NCI-H2081 treated with DMSO at 0.1 percent for 48 hours (cell line): ENCODE measurements at regions not wholly inside any gene's neighbourhood (a gene's known extent, or its start where the extent isn't known, plus 50 kb on each side); places are given as distances from the start of the nearest gene placed in this dataset.

ENCODE experiments used
- DNase-seq: peaks from one replicate; lab custom pipeline; 2025; lab: John Stamatoyannopoulos, UW

DNA sequence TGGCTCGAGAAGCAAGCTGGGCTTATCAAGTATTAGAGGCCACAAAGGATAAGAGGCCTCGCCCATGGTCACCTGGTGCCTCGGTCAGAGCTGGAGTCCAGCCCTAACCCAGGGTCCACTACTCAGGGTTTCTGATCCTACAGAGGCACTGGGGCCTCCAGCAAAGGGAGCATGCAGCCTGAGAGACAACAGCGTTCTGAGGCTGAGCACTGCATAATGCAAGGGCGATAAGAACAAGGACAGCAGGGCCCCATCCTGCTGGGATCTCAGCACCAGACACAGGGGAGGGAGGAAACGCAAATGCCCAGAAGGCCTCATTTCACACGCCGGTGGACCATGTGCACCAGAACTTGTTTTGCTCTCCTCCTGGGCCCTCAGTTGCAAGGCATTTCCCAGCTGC, 63.0 kb downstream of the C5orf15 start:
- DNase-seq = no peak

DNA sequence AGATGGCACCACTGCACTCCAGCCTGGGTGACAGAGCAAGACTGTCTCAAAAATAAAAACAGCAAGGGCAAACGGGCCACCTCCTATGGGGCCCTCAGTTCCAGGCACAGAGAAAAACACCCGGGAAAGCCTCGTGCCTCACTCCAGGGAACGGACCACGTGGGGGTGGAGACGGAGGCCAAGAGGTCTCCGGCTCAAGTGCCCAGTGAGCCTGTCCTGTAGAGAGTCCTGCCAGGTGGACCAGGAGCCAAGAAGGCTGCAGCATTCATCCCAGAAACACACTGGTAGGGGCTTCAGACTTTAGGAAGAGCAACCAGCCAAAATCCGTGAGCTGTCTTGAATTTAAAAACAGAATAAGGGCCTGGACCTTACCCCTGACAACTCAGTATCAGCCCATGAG, 63.8 kb downstream of the C5orf15 start:
- no peak for DNase-seq

DNA sequence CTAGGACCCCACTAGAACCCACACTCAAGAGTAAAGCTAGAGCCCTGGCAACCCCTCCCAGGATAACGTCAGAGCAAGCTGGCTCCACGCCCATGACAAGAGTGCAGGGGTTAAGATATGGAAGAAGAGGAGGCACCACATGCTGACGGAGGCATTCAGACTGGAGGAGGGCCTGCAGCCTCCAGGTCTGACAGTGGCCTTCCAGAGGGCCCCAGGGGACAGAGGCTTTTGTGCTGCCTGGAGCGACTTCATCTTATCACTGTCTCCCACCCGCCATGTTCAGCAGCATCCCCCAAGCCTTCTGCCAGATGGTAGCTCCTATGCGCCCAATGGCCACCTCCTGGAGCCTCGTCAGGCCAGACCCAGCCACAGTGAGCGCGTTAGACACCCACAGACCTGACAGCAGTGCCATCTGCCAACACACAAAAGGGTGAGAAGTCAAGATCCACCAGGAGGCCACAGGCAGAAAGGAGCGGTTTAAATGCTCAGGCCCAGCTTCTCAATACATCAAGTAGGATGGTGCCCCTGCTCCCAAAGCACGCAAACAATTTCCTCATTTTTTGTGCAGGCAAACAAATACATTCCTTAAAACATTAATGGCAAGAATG, 65.8 kb downstream of the C5orf15 start:
- no peak for DNase-seq

DNA sequence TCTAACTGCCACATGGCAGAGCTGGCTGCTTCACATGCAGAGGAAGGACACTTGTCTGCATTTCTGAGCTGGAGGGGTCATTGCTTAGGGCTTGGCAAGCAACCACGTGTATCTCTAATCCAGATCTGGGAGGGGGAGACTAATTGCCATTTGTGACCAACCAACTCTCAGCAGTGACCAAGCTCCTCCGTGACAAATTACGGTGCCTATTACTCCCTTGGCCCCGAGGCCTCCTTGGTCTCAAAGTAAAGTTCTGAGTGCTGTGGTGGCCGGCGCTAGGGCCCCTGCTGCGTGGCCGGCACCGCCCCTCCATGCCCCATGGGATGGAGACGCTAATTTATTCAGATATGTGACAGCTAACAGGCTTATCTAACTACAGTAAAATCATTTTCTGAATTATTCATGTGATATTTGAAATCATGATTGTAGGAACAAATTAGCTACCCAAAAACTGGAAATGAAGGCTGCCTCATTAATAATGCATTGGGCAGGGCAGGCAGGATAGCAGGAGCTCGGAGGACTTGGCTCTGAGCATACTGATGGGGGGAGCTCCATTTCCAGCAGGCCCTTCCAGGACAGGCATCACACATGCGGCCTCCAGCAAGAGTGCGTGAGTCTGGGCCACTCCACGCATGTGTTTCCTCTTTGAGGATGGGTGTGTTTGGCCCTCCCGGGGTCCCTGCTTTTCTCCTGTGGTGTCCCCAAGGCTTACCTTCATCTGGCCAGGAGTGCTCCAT, 67.7 kb downstream of the C5orf15 start:
- DNase-seq = no peak

DNA sequence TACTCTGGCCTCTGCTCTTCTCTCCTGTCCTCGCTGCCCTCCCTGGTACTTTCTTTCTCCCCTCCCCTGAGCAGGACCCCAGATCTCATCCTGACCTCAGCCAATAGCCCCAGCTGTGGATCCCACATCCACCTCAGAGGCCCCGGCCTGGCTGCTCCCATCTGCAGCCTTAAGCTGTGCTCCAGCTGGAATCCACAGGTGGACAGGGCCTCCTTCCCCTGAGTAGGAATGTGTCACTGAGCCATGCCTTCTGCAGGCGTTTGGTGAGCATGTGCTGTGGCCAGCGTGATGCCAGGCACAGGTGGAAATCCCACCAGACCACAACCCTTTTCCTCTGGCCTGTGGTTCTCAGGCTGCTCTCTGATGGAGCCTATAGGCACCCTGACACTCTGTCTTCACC, 68.9 kb downstream of the C5orf15 start:
- DNase-seq = no peak

DNA sequence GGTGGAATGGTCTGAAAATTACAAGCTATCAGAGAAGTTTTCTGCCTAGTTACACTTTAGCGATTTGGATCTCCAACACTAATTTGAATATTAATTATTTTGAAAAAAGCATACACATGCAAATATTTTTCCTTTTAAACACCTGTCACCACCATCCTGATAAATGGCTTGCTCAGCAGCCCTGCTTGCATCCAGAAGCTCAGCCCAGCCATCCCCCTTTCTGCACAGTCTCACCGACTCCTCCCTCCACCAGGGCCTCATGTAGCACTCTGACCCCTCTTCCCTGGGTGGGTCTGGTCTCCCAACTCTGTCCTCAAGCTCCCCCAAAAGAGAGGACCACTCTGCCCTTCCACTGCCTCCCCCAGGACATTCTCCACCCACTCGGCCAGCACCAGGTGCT, 70.0 kb downstream of the C5orf15 start:
- DNase-seq = no peak

DNA sequence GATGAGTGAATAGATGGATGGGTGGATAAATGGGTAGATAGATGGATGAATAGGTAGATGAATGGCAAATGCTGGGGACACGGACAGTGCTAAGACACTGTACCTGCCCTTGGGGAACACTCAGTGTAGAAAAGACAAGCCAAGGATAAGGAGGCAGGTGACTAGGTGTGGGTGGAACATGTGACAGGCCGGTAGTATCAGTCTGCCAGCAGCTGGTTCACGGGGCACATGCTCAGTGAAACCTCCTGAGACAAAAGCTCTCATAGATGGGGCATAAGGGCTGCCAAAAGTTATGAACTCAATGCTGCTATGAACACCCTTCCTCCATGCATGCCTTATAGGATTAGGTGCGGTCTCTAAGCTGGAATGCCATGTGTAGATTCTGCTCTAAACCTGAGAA, 71.0 kb downstream of the C5orf15 start:
- no peak for DNase-seq

DNA sequence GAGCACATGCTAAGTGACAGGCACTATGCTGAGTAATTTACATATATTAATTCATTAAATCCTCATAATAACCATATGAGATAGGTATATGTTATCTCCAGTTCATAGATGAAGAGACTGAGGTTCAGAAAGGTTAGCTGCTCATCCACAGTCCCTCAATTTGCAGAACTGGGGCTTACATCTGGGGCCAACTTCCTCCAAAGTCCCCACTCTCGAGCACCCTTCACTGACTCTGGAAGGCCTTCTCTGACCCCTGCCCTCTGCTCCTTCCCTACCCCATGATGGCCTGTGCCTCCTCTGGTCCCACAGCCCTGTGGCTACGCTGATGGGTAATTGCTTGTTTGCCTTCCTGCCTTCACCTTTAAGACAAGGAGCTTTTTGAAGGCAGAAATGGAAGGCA, 71.6 kb downstream of the C5orf15 start:
- no peak for DNase-seq

DNA sequence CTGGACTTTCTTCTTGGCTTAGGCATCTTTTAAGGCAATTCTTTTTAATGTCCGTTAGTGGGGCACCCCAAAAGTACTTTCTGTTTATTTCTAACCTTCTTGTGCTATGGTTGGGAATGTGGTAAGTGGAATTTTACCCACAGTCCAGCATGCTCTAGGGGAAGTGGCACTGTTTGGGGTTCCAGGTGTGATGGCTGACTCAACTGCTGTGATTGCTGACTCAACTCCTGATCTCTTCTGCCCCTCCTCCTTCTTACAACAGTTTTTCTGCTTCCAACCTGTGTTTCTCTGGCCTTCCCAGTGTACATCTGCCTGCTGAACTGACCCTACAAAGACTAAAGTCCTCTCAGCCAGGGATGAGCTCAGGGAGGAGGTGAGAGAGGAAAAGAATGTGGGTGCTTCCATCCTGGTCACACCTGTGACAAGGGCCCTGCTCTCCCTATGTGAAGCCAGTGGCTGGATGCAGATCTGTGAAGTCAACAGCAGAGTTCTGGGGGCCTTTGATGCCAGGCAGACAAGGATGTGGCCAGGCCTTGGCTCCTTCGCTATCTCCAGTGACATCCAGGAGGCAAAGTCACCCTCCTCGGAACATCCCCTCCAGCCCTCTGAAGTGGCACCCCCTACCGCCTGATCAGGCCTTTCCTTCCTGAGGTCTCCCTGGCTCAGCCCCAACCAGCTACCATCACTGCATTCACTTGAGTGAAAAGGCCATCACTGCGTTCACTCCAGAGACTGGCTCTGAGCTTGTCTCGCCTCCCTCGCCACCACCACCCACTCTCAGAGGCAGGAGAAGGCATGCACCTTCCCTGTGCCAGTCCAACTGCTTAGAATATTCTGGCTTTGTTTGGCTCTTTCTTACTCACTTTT, 72.2 kb downstream of the C5orf15 start:
- DNase-seq = no peak

DNA sequence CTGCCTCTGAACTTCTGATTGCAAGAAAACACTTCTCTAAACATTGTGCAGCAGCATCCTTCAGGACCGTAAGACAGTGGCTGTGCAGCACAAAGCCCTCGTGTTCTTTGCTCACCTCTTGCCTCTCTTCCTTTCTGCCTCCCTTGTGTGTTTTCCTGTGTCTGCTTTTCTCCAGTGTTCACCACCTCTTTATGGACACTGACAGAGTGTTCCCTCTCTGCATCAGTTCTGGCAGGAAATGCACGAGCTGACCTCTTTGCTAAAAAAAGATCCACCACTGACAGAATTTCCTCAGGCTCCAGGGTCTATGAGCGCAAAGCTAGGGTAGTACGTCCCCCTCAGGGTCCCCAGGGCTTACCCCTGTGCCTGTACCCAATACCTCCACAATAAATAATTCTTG, 74.3 kb downstream of the C5orf15 start:
- DNase-seq = no peak

DNA sequence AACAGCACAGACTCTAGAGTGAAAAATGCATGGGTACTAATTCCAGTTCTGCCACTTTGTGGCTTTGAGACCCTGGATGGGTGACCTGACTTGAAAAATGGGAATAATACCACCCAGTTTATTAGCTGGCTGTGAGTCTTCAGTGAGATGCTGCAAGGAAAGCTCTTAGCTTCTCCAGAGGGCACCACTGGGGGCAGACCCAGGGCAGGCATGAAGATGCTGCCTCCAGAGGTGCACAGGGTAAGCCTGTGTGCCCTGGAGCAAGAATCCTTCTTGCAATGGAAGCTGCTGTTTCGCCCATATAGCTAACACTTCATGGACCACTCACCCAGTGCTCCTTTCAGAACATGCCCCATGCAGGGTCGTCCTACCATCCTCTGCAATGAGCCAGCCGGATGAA, 75.7 kb downstream of the C5orf15 start:
- DNase-seq = no peak

DNA sequence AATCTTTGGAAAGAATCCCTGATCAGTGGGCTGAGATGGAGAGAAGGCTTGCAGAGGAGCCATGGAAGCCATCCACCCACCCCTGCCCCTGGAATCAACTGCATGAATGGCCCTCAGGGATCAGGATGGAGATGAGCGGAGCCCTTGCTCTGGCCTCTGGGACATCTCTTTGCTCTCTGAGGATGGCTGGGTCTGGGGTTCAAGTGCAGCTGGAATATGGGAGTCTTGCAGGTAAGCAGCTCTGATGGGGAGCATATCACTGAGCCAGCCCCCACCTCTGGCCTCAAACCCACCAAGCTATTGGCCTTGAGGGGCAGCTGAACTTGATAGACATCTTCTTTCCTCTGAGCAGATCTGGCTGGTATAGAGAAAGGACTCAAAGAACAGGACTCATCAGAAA, 76.1 kb downstream of the C5orf15 start:
- DNase-seq = no peak

DNA sequence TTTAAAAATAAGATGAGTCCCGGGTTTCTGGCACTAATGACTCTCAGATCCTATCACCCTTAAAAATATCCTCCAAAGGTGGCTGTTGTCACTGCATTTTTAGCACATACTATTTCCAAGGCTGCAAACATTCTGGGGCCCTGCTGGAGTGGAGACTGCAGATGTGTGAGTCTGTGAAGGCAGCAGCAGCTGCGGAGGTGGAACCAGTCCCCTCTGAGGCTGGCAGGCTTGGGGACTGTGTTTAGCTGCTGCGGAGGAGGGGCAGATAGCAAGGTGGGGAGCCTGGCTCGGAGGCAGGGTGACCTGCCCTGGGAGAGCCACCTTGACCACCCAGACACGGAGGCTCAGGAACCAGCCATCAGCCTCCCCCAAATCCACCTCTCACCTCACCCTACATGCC, 77.0 kb downstream of the C5orf15 start:
- no peak for DNase-seq

DNA sequence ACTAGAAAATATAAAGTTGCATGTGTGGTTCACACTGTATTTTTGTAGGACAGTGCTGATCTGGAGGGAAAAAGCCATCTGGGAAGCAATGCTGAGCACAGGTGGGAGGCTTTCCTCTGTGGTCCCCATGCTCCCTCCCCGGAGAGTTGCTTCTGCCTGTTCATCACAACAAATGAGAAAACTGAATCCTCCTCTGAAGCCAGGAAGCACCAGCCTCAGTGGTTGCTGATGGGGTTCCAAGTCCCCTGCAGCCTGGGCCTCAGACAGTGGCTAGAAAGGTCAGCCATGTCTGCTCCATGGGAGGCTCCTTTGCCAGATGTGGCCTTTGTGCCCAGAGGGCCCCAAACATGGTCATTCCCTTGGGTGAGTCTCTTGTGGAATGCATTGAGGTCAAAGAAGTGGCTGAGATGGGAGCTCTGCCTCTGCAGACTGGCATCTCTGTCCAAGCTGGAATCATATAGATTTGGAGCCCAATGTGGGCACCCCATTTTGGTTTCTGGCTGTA, 77.6 kb downstream of the C5orf15 start:
- DNase-seq = no peak

DNA sequence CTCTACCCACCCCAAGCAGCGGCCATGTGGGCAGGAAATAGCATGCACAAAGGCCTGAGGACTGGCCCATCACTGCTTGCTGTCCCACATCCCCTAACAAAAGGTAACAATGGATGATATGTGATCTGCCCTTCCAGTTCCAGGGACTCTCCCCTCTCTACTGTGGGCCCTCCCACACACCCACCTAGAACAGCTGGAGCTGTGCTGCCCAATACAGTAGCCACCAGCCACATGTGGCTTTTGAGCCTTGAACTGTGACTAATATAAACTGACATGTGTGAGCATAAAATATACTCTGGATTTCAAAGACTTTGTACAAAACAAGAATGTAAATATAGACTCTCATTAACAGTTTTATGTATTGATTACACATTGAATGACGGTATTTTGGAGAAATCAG, 78.1 kb downstream of the C5orf15 start:
- DNase-seq = no peak

DNA sequence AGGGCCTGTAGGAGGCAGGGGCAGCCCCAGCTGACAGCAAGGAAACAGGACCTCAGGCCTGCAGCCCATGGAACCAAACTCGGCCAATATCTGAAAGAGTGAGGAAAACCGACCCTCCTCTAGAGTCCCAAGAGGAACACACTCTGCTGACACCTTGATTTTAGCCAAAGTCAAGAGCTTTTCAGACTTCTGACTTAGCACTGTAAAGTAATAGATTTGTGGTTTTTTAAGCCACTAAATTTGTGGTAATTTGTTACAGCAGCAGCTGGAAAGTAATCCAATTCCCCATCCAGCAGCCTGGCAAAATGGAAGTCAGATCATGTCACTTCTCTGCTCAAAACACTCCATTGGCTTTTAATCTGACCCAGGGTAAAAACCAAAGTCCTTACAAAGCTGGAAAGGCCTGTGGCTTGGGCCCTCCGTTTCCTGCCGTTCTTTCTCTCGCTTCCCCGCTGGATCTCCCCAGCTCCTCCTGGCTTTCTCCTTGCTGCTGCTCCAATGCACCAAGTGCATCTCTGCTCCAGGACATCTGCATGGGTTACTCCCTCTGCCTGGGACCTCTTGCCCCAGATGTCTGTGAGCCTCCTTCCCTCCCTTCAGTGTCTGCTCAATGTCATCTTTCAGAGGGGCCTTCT, 79.0 kb downstream of the C5orf15 start:
- no peak for DNase-seq

DNA sequence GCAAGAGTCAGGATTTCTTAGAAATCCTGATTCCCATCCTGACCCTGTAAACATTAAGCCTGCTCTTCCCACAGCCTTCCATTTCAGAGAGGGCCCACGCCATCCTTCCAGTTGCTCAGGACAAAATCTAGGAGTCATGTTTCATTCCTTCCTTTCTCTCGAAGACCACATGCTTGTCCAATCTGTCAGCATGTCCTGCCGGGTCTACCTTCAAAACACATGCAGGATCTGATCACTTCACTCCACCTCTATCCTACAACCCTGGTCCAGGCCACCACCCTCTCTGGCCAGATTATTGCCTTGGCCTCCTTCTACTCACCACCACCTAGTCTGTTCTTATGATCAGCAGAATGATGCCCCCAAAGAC, 79.8 kb downstream of the C5orf15 start:
- DNase-seq = no peak

DNA sequence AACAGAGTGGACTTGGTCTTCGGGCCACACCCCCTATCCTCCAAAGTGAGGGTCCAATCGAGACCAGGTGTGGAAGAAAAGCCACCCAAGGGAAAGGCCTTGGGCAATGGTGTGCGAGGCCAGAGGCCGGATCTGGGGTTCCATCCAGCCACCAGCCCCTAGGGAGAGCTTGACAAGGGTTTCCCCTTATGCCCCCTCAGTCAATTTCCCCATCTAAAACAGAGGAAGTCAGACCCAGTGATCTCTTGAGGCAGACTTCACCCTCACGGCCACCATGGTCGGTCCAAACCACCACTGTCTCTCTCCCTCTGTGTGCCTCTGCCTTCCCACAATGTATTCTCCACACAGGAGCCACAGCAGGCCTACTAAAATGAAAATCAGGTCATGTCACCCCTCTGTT, 82.9 kb downstream of the C5orf15 start:
- no peak for DNase-seq

DNA sequence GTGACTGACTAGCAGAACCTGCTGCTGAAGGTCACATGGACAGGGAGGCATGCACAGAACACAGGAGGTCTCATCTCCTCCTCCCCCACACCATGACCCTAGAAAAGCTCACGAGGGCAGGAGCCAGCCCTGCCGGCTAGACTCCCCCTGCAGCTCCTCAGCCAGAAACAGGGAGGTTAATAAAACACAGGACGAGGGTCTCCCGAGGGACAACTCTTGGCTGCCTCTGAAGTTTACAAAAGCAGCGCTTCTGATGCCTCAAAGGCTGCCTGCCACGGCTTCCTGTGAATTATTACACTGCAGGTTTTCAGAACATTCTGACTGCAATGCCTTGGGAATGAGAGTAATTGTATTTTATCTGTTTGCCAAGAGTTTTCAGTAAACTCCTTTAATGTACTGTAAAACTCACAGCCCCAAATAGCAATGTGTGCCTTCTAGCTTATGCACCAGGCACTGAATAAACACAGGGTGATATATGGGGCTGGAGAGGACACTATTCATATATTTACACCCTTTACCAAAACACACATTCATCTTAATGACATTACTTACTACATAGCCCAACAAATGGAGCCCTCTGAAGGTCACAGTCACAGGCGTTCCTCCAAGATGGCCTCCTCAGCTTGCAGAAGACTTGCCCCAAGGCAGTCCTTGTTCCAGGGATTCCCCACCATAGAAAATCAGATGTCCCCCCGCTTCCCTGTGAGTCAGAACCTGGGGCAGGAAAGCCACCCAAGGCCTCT, 83.7 kb downstream of the C5orf15 start:
- no peak for DNase-seq

DNA sequence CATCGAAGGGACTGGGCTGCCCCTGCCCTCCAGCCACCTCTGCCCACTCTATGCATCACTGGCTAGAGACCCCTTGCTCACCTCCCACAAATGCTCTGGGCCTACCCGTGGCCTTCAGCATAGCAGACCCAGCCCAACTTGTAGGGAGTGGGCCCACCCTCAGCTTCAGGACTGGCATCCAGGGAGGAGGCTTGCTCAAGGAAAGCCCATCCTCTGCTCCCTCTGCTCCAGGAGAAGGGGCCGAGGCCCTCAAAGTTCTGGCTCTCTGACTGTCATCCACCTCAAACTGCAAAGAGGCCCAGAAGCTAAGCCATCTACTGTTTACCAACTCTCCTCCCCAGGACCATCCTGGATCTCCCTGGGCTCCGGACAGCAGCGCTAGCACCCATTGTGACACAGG, 84.5 kb downstream of the C5orf15 start:
- no peak for DNase-seq

DNA sequence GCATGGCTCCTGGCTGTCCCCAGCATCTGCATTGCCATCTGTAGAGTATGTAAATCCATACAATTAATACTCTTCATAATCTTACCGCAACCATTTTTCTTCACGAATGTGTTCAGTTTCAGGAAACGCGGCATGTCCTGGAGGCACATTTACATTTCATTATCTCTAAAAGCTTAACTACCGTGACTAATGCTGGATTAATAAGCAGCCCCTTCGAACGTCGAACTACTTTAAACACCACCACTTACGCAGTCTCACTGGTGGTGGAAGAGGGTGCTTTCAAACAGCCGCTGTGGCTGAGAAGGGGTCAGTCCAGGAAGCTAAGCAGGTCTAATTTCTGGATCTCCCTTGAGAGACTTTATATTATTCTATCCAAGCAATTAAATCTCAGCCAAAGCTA, 85.6 kb downstream of the C5orf15 start:
- no peak for DNase-seq

DNA sequence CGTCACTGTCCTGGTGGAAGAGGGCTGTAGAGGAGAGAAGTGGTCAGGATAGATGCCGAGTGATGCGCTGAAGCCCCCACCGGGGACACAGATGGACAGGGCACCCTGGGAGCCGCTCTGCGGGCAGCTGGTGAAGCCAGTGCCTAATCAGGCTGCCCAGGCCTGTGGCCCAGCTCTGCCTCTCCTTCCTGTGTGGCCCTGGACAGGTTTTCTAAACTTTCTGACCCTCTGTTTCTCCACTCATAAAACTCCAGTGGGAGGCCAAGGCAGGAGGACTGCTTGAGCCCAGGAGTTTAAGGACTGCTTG, 86.1 kb downstream of the C5orf15 start:
- no peak for DNase-seq
